Activated CD8-positive, alpha-beta T cell treated with anti-CD3 and anti-CD28 coated beads for 36 hours (primary cell): ENCODE measurements at regions not wholly inside any gene's neighbourhood (a gene's known extent, or its start where the extent isn't known, plus 50 kb on each side); places are given as distances from the start of the nearest gene placed in this dataset.

Experiments used
- ATAC-seq: fragments of 200-7000 bp; cut with Tn5 transposase; one replicate; pipeline ENCODE4 v1.10.0; 2021; ENCODE audit warnings: mild to moderate bottlenecking, moderate library complexity
- CTCF ChIA-PET: fragments of 350-600 bp; sonication (Branson Sonifier 250); formaldehyde crosslinking; loops from one replicate; lab custom pipeline; 2021; ENCODE audit warnings: antibody characterized with exemption; lab: Charles Lee
- POLR2A ChIA-PET: fragments of 350-600 bp; sonication (Branson Sonifier 250); formaldehyde crosslinking; loops from one replicate; lab custom pipeline; 2021; ENCODE audit warnings: antibody characterized with exemption; lab: Charles Lee
- DNase-seq: peaks from one replicate; pipeline ENCODE4 v3.0.0-alpha.2; 2020
- H3K27ac Mint-ChIP-seq: one replicate; pipeline ENCODE4 v1.8.0; 2021; ENCODE audit warnings: mild to moderate bottlenecking, mixed read lengths
- H3K27me3 Mint-ChIP-seq: one replicate; pipeline ENCODE4 v1.8.0; 2021; ENCODE audit warnings: mixed read lengths
- H3K36me3 Mint-ChIP-seq: one replicate; pipeline ENCODE4 v1.8.0; 2021; ENCODE audit warnings: low read depth, mixed read lengths
- H3K4me1 Mint-ChIP-seq: one replicate; pipeline ENCODE4 v1.8.0; 2021; ENCODE audit warnings: low read depth, mixed read lengths
- H3K4me3 Mint-ChIP-seq: one replicate; pipeline ENCODE4 v1.8.0; 2021; ENCODE audit warnings: mild to moderate bottlenecking, moderate library complexity, mixed read lengths
- H3K9me3 Mint-ChIP-seq: one replicate; pipeline ENCODE4 v1.8.0; 2021; ENCODE audit warnings: mixed read lengths
- intact Hi-C: fragments of 100-400 bp; cut with micrococcal nuclease; formaldehyde crosslinking; loops from one replicate; pipeline ENCODE4 v1.10.0; 2022
- TF ChIP-seq, protein P1 (sequence below): fragments of 200-600 bp; IDR thresholded peaks from one replicate; pipeline ENCODE4 v1.8.0; 2022; ENCODE audit warnings: antibody characterized with exemption, mild to moderate bottlenecking

DNA sequence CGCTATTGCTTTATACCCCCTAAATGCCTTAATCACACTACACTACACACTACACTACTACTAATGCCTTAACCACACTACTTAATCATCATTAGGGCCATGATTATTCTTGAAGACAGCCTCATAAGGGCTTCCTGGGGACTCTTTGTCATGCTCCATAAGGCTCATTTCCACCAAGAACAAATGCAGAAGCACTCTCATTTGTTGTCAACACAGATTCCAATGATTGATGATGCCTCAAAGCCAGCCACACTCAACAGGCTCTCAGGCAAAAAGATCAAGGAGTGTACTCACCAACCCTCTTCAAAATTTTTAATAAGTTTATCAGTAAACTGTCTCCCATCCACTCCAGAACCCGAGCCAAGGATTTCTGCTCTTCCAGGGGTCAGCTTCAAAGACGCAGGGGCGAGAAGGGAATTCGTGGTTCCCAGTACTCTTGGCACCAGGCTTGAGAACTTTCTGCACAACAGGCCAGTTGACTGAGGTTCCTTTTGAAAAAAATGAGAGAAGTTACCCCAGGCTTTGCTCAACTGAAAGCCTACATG lies 204.7 kb upstream of the GUCY1A2 start:
- Mint-ChIP-seq H3K27me3 (no peaks in the 10 kb centered on the region), H3K36me3 (no peaks in the 10 kb centered on the region), H3K9me3 (peaks cover under 1% of the 10 kb centered on the region), H3K27ac (no peak overlapping the region), H3K4me1 (no peaks in the 10 kb centered on the region), H3K4me3 (no peak overlapping the region)
- ChIA-PET POLR2A (no interaction called here), CTCF (no interaction called here)
- no peak for DNase-seq
- TF ChIP-seq, protein P1, sequence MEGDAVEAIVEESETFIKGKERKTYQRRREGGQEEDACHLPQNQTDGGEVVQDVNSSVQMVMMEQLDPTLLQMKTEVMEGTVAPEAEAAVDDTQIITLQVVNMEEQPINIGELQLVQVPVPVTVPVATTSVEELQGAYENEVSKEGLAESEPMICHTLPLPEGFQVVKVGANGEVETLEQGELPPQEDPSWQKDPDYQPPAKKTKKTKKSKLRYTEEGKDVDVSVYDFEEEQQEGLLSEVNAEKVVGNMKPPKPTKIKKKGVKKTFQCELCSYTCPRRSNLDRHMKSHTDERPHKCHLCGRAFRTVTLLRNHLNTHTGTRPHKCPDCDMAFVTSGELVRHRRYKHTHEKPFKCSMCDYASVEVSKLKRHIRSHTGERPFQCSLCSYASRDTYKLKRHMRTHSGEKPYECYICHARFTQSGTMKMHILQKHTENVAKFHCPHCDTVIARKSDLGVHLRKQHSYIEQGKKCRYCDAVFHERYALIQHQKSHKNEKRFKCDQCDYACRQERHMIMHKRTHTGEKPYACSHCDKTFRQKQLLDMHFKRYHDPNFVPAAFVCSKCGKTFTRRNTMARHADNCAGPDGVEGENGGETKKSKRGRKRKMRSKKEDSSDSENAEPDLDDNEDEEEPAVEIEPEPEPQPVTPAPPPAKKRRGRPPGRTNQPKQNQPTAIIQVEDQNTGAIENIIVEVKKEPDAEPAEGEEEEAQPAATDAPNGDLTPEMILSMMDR, result no peak
- ATAC-seq, result no peak
- intact Hi-C loops, result no loop called here

DNA sequence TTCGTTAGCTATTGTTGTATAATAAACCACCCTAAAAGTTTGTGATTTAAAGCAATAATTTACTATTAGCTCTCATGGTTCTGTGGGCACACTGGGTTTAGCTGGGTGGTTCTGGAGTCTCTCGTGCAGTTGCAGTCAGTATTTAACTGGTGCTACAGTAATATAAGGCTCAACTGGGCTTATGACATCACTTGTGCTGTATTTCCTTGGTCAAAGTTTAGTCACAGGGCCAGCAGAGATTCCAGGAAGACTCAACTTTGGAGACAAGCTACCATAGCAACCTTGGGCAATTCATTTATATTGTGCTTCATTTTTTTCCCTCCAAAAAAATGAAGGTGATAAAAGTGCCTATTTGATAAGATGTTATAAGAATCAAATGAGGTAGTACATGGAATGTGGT lies 204.2 kb upstream of the GUCY1A2 start:
- ChIA-PET CTCF (no interaction called here), POLR2A (no interaction called here)
- H3K27ac Mint-ChIP-seq, result no peak overlapping the region
- H3K4me3 Mint-ChIP-seq, result no peak overlapping the region
- TF ChIP-seq, protein P1, result no peak
- H3K9me3 Mint-ChIP-seq, result no peaks in the 10 kb centered on the region
- H3K36me3 Mint-ChIP-seq, result no peaks in the 10 kb centered on the region
- no peak for ATAC-seq
- no peaks in the 10 kb centered on the region for H3K27me3 Mint-ChIP-seq
- H3K4me1 Mint-ChIP-seq, result no peaks in the 10 kb centered on the region
- DNase-seq, result no peak
- intact Hi-C loops, result no loop called here

DNA sequence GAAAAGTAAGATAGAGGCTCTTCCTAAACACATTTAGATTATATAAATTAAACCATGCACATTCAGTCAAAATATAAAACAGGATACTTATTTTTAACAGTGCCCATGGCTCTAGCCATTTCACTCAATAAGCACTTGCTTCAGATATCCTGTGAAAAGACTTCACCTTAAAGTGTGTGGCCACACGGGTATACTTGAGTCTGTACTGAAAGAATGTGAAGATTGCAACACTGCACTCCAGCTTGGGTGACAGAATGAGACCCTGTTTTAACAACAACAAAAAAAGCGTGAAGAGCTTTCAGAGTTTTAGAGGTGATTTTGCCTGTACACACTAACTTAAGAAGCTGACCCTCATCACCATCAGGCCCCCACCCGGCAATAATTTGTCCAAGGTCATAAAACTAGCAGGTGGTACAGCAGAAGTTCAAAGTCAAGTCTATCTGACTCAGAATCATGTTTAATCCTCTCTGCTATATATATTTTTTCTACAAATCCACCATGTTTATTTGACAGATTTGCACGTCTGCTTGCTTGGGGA lies 203.5 kb upstream of the GUCY1A2 start:
- intact Hi-C loops, result no loop called here
- Mint-ChIP-seq H3K36me3 (no peaks in the 10 kb centered on the region), H3K4me1 (no peaks in the 10 kb centered on the region), H3K27me3 (no peaks in the 10 kb centered on the region), H3K27ac (no peak overlapping the region), H3K9me3 (no peaks in the 10 kb centered on the region), H3K4me3 (no peak overlapping the region)
- DNase-seq, result no peak
- ATAC-seq, result no peak
- TF ChIP-seq, protein P1, result no peak
- ChIA-PET POLR2A (no interaction called here), CTCF (no interaction called here)

DNA sequence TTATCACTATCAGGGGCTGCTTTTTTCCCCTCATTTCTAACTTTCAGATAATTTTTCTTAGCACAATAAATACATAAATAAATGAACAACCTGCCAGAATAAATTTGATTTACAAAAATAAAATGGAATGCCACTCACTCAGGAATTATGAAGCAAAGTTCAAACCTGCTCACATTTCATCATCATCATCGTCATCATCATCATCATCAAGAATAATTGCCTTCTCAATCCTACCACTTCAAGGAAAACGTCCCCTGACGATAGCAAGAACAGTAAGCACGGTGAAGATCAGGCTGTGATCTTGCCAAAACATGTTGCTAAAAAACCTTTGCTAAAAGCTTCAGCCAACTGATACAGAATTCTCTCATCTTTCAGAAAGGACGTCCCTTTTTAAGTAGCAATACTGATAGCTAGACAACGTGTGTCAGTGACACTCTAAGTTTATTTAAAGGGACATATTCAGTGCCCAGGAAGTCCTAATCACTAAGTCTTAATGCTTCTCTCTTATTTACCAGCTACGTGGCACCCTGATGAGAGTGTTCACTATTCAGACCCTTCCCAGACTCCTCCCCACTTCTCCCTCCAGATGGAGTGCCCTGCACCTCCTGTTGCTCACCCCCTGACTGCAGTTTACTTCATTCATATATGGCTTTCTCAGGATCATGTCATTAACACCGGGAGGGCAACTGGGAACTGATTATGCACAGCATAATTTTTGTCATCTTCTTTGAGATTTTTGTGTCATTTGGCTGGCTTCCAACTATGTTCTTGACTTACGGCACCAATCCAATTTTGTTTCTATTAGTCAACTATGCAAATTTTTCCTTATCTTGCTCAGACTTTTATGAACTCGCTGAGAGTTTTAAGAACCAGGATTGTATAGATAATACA lies 200.1 kb upstream of the GUCY1A2 start:
- CTCF ChIA-PET, result no interaction called here
- TF ChIP-seq, protein P1, result no peak
- H3K27ac Mint-ChIP-seq, result no peak overlapping the region
- ATAC-seq, result no peak
- H3K9me3 Mint-ChIP-seq, result no peaks in the 10 kb centered on the region
- no peaks in the 10 kb centered on the region for H3K36me3 Mint-ChIP-seq
- no peak overlapping the region for H3K4me3 Mint-ChIP-seq
- H3K27me3 Mint-ChIP-seq, result no peaks in the 10 kb centered on the region
- DNase-seq, result no peak
- H3K4me1 Mint-ChIP-seq, result no peaks in the 10 kb centered on the region
- POLR2A ChIA-PET, result no interaction called here
- intact Hi-C loops, result no loop called here

DNA sequence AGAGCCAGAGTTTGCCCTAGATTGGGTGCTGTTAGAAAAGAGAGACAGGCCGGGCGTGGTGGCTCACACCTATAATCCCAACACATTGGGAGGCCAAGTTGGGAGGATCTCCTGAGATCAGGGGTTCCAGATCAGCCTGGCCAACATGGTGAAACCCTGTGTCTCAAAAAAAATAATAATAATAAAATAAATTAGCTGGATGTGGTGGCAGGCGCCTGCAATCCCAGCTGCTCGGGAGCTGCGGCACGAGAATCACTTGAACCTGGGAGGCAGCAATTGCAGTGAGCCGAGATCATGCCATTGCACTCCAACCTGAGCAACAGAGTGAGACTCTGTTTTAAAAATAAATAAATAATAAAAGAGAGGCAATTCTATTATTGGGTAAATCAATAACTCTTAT lies 199.2 kb upstream of the GUCY1A2 start:
- Mint-ChIP-seq H3K4me3 (no peak overlapping the region), H3K4me1 (no peaks in the 10 kb centered on the region), H3K27ac (no peak overlapping the region), H3K36me3 (no peaks in the 10 kb centered on the region), H3K9me3 (no peaks in the 10 kb centered on the region), H3K27me3 (no peaks in the 10 kb centered on the region)
- DNase-seq (no peak), ATAC-seq (no peak)
- TF ChIP-seq, protein P1, result no peak
- ChIA-PET CTCF (no interaction called here), POLR2A (no interaction called here)
- intact Hi-C loops, result no loop called here
